ENCODE measurements at regions not wholly inside any gene's neighbourhood (a gene's known extent, or its start where the extent isn't known, plus 50 kb on each side); places are given as distances from the start of the nearest gene placed in this dataset.

DNA sequence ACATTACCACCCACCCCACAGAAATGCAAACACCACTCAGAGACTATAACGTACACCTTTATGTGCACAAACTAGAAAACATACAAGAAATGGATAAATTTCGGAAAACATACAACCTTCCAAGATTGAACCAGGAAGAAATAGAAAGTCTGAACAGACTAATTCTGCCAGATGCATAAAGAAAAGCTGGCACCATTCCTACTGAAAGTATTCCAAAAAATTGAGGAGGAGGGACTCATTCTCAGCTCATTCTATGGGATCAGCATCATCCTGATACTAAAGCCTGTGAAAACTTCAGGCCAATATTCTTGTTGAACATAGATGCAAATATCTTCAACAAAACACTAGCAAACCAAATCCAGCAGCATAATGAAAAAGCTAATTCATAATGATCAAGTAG lies 115.1 kb upstream of the CD180 start:
- no peaks in the 10 kb centered on the region for H3K36me3 ChIP-seq
- intact Hi-C loops (cut with DNase I; ENCODE audit: low total_unique reads) = no loop called here
- no peak overlapping the region for H3K4me3 ChIP-seq
- WGBS, 2 donors (ENCODE audit: low coverage in 1 of 2) = 88 to 92% methylated on average over 2 of the region's 2 CpGs
- H3K27ac ChIP-seq = no peak overlapping the region
- no peaks in the 10 kb centered on the region for H3K27me3 ChIP-seq
- H3K4me1 ChIP-seq = no peaks in the 10 kb centered on the region
- no peak for DNase-seq
- no peaks in the 10 kb centered on the region for H3K9me3 ChIP-seq
- TF ChIP-seq, protein P1, sequence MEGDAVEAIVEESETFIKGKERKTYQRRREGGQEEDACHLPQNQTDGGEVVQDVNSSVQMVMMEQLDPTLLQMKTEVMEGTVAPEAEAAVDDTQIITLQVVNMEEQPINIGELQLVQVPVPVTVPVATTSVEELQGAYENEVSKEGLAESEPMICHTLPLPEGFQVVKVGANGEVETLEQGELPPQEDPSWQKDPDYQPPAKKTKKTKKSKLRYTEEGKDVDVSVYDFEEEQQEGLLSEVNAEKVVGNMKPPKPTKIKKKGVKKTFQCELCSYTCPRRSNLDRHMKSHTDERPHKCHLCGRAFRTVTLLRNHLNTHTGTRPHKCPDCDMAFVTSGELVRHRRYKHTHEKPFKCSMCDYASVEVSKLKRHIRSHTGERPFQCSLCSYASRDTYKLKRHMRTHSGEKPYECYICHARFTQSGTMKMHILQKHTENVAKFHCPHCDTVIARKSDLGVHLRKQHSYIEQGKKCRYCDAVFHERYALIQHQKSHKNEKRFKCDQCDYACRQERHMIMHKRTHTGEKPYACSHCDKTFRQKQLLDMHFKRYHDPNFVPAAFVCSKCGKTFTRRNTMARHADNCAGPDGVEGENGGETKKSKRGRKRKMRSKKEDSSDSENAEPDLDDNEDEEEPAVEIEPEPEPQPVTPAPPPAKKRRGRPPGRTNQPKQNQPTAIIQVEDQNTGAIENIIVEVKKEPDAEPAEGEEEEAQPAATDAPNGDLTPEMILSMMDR (IDR thresholded peaks at IDR 0.05) = no peak
- TF ChIP-seq POLR2AphosphoS5 (IDR thresholded peaks at IDR 0.05) (no peak), EP300 (IDR thresholded peaks at IDR 0.05; ENCODE audit: low read depth) (no peak), POLR2A (IDR thresholded peaks at IDR 0.05) (no peak)
- in situ Hi-C loops (cut with MboI; ENCODE audit: low pct_ligation_motif_present in 1 of 4, low pct_unique_long_range_greater_than_20kb in 1 of 4, low sequenced_read_pairs in 3 of 4) = no loop called here

- no peaks in the 10 kb centered on the region for H3K27me3 ChIP-seq
- DNase-seq = no peak
- intact Hi-C loops (cut with DNase I; ENCODE audit: low total_unique reads) = no loop called here
- in situ Hi-C loops (cut with MboI; ENCODE audit: low pct_ligation_motif_present in 1 of 4, low pct_unique_long_range_greater_than_20kb in 1 of 4, low sequenced_read_pairs in 3 of 4) = no loop called here
- H3K9me3 ChIP-seq = no peaks in the 10 kb centered on the region
- 67 to 73% methylated on average over 2 of the region's 2 CpGs for WGBS, 2 donors (ENCODE audit: low coverage in 1 of 2)
- no peak overlapping the region for H3K4me3 ChIP-seq
- TF ChIP-seq EP300 (IDR thresholded peaks at IDR 0.05; ENCODE audit: low read depth) (no peak), POLR2AphosphoS5 (IDR thresholded peaks at IDR 0.05) (no peak), POLR2A (IDR thresholded peaks at IDR 0.05) (no peak)
- TF ChIP-seq, protein P1 (IDR thresholded peaks at IDR 0.05) = no peak
- no peak overlapping the region for H3K27ac ChIP-seq
- peaks cover 0 to 3% (median 0%) of the 10 kb centered on the region in 4 donors for H3K4me1 ChIP-seq
- H3K36me3 ChIP-seq = no peaks in the 10 kb centered on the region
These were observed 114.6 kb upstream of the CD180 start for GRCh38 chr5:67311208-67311607.

DNA sequence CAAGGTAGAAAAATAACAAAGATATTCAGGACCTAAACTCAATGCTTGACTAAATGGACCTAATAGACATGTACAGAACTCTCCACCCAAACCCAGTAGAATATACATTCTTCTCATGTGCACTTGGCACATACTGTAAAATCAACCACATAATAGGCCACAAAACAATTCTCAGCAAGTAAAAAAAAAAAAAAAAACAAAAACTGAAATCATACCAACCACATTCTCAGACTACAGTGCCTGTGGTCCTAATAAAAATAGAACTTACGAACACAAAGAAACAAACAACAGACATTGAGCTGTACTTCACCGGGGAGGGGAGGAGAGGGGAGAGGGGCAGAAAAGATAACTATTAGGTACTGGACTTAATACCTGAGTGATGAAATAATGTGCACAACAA lies 114.1 kb upstream of the CD180 start:
- peaks cover 0 to 3% (median 2%) of the 10 kb centered on the region in 4 donors for H3K4me1 ChIP-seq
- H3K27ac ChIP-seq = no peak overlapping the region
- no peak overlapping the region for H3K4me3 ChIP-seq
- WGBS, 2 donors (ENCODE audit: low coverage in 1 of 2) = 67 to 92% methylated on average over 2 of the region's 2 CpGs
- no peak for DNase-seq
- TF ChIP-seq EP300 (IDR thresholded peaks at IDR 0.05; ENCODE audit: low read depth) (no peak), POLR2AphosphoS5 (IDR thresholded peaks at IDR 0.05) (no peak), POLR2A (IDR thresholded peaks at IDR 0.05) (no peak)
- TF ChIP-seq, protein P1 (IDR thresholded peaks at IDR 0.05) = no peak
- in situ Hi-C loops (cut with MboI; ENCODE audit: low pct_ligation_motif_present in 1 of 4, low pct_unique_long_range_greater_than_20kb in 1 of 4, low sequenced_read_pairs in 3 of 4) = no loop called here
- H3K36me3 ChIP-seq = no peaks in the 10 kb centered on the region
- H3K9me3 ChIP-seq = no peaks in the 10 kb centered on the region
- intact Hi-C loops (cut with DNase I; ENCODE audit: low total_unique reads) = no loop called here
- no peaks in the 10 kb centered on the region for H3K27me3 ChIP-seq

DNA sequence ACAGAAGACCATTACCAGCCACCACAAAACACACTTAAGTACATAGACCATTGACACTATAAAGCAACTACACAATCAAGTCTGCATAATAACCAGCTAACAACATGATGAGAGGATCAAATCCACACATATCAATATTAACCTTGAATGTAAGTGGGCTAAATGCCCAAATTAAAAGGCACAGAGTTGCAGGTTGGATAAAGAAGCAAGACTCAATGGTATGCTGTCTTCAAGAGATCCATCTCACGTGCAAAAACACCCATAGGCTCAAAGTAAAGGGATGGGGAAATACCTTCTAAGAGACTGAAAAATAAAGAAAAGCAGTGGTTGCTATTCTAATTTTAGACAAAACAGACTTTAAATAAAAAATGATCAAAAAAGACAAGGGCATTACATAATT lies 113.6 kb upstream of the CD180 start:
- DNase-seq = no peak
- H3K4me3 ChIP-seq = no peak overlapping the region
- no peaks in the 10 kb centered on the region for H3K36me3 ChIP-seq
- intact Hi-C loops (cut with DNase I; ENCODE audit: low total_unique reads) (no loop called here), in situ Hi-C loops (cut with MboI; ENCODE audit: low pct_ligation_motif_present in 1 of 4, low pct_unique_long_range_greater_than_20kb in 1 of 4, low sequenced_read_pairs in 3 of 4) (no loop called here)
- H3K27ac ChIP-seq = no peak overlapping the region
- no peak for TF ChIP-seq POLR2AphosphoS5 (IDR thresholded peaks at IDR 0.05)
- TF ChIP-seq, protein P1 (IDR thresholded peaks at IDR 0.05) = no peak
- TF ChIP-seq EP300 (IDR thresholded peaks at IDR 0.05; ENCODE audit: low read depth) = no peak
- TF ChIP-seq POLR2A (IDR thresholded peaks at IDR 0.05) = no peak
- WGBS, 2 donors (ENCODE audit: low coverage in 1 of 2) = 90 to 92% methylated on average over 1 of the region's 1 CpG
- no peaks in the 10 kb centered on the region for H3K27me3 ChIP-seq
- H3K9me3 ChIP-seq = no peaks in the 10 kb centered on the region
- peaks cover 0 to 6% (median 2%) of the 10 kb centered on the region in 4 donors for H3K4me1 ChIP-seq
